ENCODE measurements at regions not wholly inside any gene's neighbourhood (a gene's known extent, or its start where the extent isn't known, plus 50 kb on each side); places are given as distances from the start of the nearest gene placed in this dataset.

DNA sequence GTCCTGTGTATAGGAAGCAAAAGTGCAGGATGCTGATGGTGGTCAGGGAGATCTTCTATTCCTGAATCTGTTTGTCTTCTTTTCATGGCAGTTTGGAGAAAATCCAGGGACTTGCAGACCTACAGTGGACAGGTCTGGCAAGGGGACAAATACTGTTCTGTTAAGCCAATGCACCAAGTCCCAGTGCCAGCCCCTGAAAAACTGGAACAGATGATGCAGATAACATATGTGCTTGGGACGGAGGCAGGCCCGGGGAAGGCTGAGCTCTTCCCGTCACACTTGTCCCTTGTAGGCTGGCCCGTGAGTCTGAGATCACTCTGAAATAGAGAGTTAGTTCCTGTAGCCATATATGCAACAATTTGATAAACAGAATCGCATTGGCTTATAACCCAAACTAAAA, 265.7 kb downstream of the MTRR start:
- no peak overlapping the region for H3K4me3 ChIP-seq (replicated peaks in 1 of 2; ENCODE audit: low read depth in 2 of 2, low read length in 2 of 2)
- no peak for DNase-seq (ENCODE audit: low read depth in 2 of 2)
- TF ChIP-seq CTCF (IDR thresholded peaks at IDR 0.05; ENCODE audit: low read depth, low read length): no peak

- no peak for TF ChIP-seq CTCF (IDR thresholded peaks at IDR 0.05; ENCODE audit: low read depth, low read length)
- no peak for DNase-seq (ENCODE audit: low read depth in 2 of 2)
- H3K4me3 ChIP-seq (replicated peaks in 1 of 2; ENCODE audit: low read depth in 2 of 2, low read length in 2 of 2): no peak overlapping the region
Measured at GRCh38 chr5:8135742-8136141, 266.8 kb downstream of the MTRR start.

DNA sequence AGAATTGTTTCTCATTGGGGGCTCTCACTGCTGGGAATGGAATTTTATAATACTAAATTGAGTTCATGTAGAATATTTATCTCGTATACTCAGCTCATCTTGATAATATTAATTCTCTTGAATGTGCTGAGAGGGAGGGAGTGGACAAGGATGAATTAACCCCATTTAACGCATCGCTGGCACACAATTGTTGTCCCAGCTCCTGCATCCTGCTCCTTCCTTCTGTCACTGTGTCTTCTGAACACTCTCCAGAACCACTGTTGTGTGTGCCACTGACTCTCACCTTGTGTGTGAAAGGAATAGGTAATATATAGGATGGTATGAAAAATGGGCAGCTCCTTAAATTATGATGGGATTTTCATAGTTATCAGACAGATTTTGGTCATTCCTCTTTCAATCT, 267.3 kb downstream of the MTRR start:
- DNase-seq (ENCODE audit: low read depth in 2 of 2): no peak
- TF ChIP-seq CTCF (IDR thresholded peaks at IDR 0.05; ENCODE audit: low read depth, low read length): no peak
- H3K4me3 ChIP-seq (replicated peaks in 1 of 2; ENCODE audit: low read depth in 2 of 2, low read length in 2 of 2): no peak overlapping the region

DNA sequence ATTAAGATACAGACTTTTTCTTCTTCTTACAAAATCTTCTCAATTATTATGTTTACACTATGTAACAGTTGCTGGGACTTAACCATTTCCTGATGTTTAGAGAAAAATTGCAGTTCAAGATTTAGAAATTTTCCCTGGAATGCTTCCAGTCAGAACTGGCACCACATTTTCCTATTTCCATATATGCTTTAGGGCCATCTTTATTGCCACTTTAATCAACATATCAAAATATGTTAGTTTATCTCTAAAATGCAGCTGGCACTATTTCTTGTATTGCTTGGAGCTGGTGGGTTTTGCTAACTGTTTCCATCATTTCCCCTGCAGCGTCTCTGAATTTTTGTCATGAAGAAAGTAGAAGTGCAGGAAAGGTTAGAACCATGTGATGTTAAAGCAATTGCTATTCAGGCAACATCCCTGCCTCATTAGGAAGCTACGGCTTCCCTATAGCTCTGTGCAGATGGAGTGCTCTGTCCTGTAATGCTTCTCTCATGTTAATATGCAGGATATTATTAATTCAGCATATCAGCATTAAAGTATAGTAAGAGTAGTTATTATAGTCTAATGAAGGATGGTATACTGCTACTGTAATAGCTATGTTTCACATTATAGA, 269.1 kb downstream of the MTRR start:
- no peak for TF ChIP-seq CTCF (IDR thresholded peaks at IDR 0.05; ENCODE audit: low read depth, low read length)
- no peak for DNase-seq (ENCODE audit: low read depth in 2 of 2)
- H3K4me3 ChIP-seq (replicated peaks in 1 of 2; ENCODE audit: low read depth in 2 of 2, low read length in 2 of 2): no peak overlapping the region

- DNase-seq (ENCODE audit: low read depth in 2 of 2): no peak
- no peak for TF ChIP-seq CTCF (IDR thresholded peaks at IDR 0.05; ENCODE audit: low read depth, low read length)
- H3K4me3 ChIP-seq (replicated peaks in 1 of 2; ENCODE audit: low read depth in 2 of 2, low read length in 2 of 2): no peak overlapping the region
Measured at GRCh38 chr5:8138884-8139283, 269.9 kb downstream of the MTRR start.

DNA sequence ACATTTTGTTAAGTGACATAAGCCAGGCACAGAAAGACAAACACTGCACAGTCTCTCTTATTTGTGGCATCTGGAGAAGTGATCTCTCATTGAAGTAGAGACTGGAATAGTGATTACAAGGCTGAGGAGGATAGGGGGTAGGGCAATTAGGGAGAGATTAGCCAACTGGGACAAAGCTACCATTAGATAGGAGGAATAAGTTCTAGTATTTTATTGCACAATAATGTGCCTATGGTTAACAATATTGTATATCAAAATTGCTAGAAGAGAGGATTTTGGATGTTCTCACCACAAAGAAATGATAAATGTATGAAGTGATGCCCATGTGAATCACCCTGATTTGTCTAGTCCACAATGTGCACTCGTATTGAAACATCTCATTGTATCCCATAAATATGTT, 281.8 kb downstream of the MTRR start:
- no peak for TF ChIP-seq CTCF (IDR thresholded peaks at IDR 0.05; ENCODE audit: low read depth, low read length)
- no peak overlapping the region for H3K4me3 ChIP-seq (replicated peaks in 1 of 2; ENCODE audit: low read depth in 2 of 2, low read length in 2 of 2)
- no peak for DNase-seq (ENCODE audit: low read depth in 2 of 2)

DNA sequence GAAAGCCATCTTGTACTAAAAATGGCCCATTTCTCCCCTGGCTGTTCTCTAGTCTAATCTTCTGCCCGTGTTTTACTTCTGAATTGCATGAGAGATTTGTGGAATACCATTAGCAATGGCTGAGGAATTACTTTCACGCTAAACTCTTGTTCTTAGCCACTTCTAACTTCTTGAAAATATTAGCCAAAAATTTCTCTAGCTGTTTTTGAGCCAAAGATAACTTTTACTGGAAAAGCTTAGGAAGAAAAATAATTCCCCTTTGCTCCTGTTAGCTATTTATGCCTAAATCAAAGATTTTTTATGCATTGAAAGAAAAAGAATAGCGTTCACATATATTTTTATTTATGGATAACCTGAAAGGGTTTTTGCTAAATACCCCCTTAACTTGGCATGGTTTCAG, 287.8 kb downstream of the MTRR start:
- TF ChIP-seq CTCF (IDR thresholded peaks at IDR 0.05; ENCODE audit: low read depth, low read length): no peak
- DNase-seq (ENCODE audit: low read depth in 2 of 2): no peak
- no peak overlapping the region for H3K4me3 ChIP-seq (replicated peaks in 1 of 2; ENCODE audit: low read depth in 2 of 2, low read length in 2 of 2)

All from cardiac fibroblast (primary cell).